Endothelial cell of umbilical vein (primary cell): ENCODE measurements at regions not wholly inside any gene's neighbourhood (a gene's known extent, or its start where the extent isn't known, plus 50 kb on each side); places are given as distances from the start of the nearest gene placed in this dataset.

ENCODE experiments used
- BruUV-seq: library from RNA; stranded (reverse); fragments of 400-500 nt; replicated peaks from 2 replicates; lab custom pipeline; 2021; lab: Mats Ljungman, UMichigan
- CTCF ChIA-PET: fragments of 300-600, 350-600 bp; sonication (Branson Sonifier 250); formaldehyde crosslinking; loops from one replicate; lab custom pipeline; 2021; ENCODE audit warnings: antibody characterized with exemption, inconsistent platforms; lab: Charles Lee
- POLR2A ChIA-PET: fragments of 300-600, 350-600 bp; sonication (Branson Sonifier 250); formaldehyde crosslinking; loops from one replicate; lab custom pipeline; 2021; ENCODE audit warnings: antibody characterized with exemption, inconsistent platforms; lab: Charles Lee
- DNase-seq: peaks from one replicate; pipeline ENCODE4 v3.0.0-alpha.2; 2011; ENCODE audit warnings: low read depth, low spot score
- FAIRE-seq: peaks from 2 replicates; lab custom pipeline; 2011; peaks lifted over from hg19 to GRCh38; lab: Jason Lieb, UNC
- H2AFZ ChIP-seq: 2 replicates; pipeline ENCODE4 v1.6.0; 2012; ENCODE audit warnings: low read depth, low read length, control low read depth, inconsistent platforms
- H3K27ac ChIP-seq: 2 replicates; pipeline ENCODE4 v1.5.1; 2011; ENCODE audit warnings: low read depth, mild to moderate bottlenecking, control low read depth, low read length, moderate library complexity; ENCODE audit not compliant: insufficient read depth
- H3K27me3 ChIP-seq, 2 experiments: 2 replicates each; pipeline versions ENCODE4 v1.6.0 to v1.6.1; 2011; ENCODE audit warnings: low read length in 2 of 2, mixed read lengths in 1 of 2; ENCODE audit not compliant: control insufficient read depth in 2 of 2, insufficient read depth in 2 of 2
- H3K36me3 ChIP-seq, 2 experiments: 2 replicates in 1 of 2; 3 replicates in 1 of 2; pipeline ENCODE4 v1.5.1; 2011; ENCODE audit warnings: low read length in 2 of 2, mild to moderate bottlenecking in 1 of 2, moderate library complexity in 1 of 2; ENCODE audit not compliant: control insufficient read depth in 2 of 2, insufficient read depth in 2 of 2; ENCODE audit errors: extremely low read depth in 1 of 2
- H3K4me1 ChIP-seq: 3 replicates; pipeline ENCODE4 v1.5.1; 2011; ENCODE audit warnings: mild to moderate bottlenecking, low read length; ENCODE audit not compliant: control insufficient read depth, insufficient read depth; ENCODE audit errors: extremely low read depth
- H3K4me2 ChIP-seq: 2 replicates; pipeline ENCODE4 v1.6.1; 2011; ENCODE audit warnings: low read length, control low read depth, mixed read lengths; ENCODE audit not compliant: insufficient read depth
- H3K4me3 ChIP-seq, 3 experiments: fragments of 200-600 bp in 1 of 3; sonication (generic), shearing (Covaris generic) in 1 of 3; replicated peaks in 1 of 3; 2 replicates each; pipeline ENCODE4 v1.5.1; 2011 to 2016; ENCODE audit warnings: control low read depth in 3 of 3, low read length in 3 of 3, mild to moderate bottlenecking in 2 of 3, inconsistent platforms in 1 of 3, low read depth in 1 of 3, moderate library complexity in 1 of 3; ENCODE audit not compliant: insufficient read depth in 1 of 3
- H3K79me2 ChIP-seq: 2 replicates; pipeline ENCODE4 v1.6.0; 2012; ENCODE audit warnings: low read length, inconsistent platforms; ENCODE audit not compliant: control insufficient read depth, insufficient read depth
- H3K9ac ChIP-seq: replicated peaks from 2 replicates; pipeline ENCODE3; 2011; ENCODE audit warnings: low read length, control low read depth; ENCODE audit not compliant: insufficient read depth; ENCODE audit errors: extremely low read depth
- H3K9me1 ChIP-seq: replicated peaks from 3 replicates; pipeline ENCODE4 v1.6.0; 2011; ENCODE audit warnings: mild to moderate bottlenecking, low read length; ENCODE audit not compliant: control insufficient read depth, insufficient read depth; ENCODE audit errors: extremely low read depth
- H3K9me3 ChIP-seq: replicated peaks from 2 replicates; pipeline ENCODE4 v1.5.1; 2012; ENCODE audit warnings: low read length, inconsistent platforms; ENCODE audit not compliant: control insufficient read depth, insufficient read depth
- H4K20me1 ChIP-seq: replicated peaks from 2 replicates; pipeline ENCODE3; 2011; ENCODE audit warnings: mild to moderate bottlenecking, low read length; ENCODE audit not compliant: control insufficient read depth, insufficient read depth; ENCODE audit errors: extremely low read depth
- EZH2 ChIP-seq: IDR thresholded peaks from 2 replicates; pipeline ENCODE4 v1.6.1; 2012; ENCODE audit warnings: borderline replicate concordance, low read depth, mild to moderate bottlenecking, moderate library complexity, low read length, inconsistent platforms; ENCODE audit not compliant: severe bottlenecking
- FOS ChIP-seq: IDR thresholded peaks from 2 replicates; pipeline ENCODE4 v1.6.1; 2011; ENCODE audit warnings: mild to moderate bottlenecking, low read length, moderate library complexity, borderline replicate concordance; ENCODE audit not compliant: insufficient read depth
- GATA2 ChIP-seq: IDR thresholded peaks from 2 replicates; pipeline ENCODE4 v1.7.0; 2011; ENCODE audit warnings: low read depth, mild to moderate bottlenecking, moderate library complexity, mixed read lengths, low read length; ENCODE audit not compliant: insufficient read length, insufficient read depth
- JUN ChIP-seq: IDR thresholded peaks from 2 replicates; pipeline ENCODE4 v1.6.1; 2011; ENCODE audit warnings: borderline replicate concordance, low read depth; ENCODE audit not compliant: insufficient read length, insufficient read depth
- MYC ChIP-seq: IDR thresholded peaks from one replicate; pipeline ENCODE4 v1.6.1; 2011; ENCODE audit warnings: mild to moderate bottlenecking, low read depth, low read length
- POLR2A ChIP-seq: IDR thresholded peaks from 2 replicates; pipeline ENCODE4 v1.6.1; 2012; ENCODE audit warnings: low read depth, mild to moderate bottlenecking, control low read depth, low read length
- POLR2AphosphoS5 ChIP-seq: IDR thresholded peaks from 2 replicates; pipeline ENCODE4 v1.6.1; 2012; ENCODE audit warnings: low read depth, mild to moderate bottlenecking, control low read depth, low read length, moderate library complexity; ENCODE audit not compliant: insufficient read depth
- dilution Hi-C: fragments of 300-500 bp; cut with MboI; formaldehyde crosslinking; loops from one replicate; pipeline ENCODE4 v1.15.0; 2019; ENCODE audit warnings: low sequenced_read_pairs; ENCODE audit not compliant: extremely low pct_ligation_motif_present
- intact Hi-C: fragments of 100-400 bp; cut with micrococcal nuclease; formaldehyde crosslinking; loops from one replicate; pipeline ENCODE4 v1.10.0; 2022
- TF ChIP-seq, protein P1 (sequence below), 2 donors: IDR thresholded peaks; 1 replicate in 1 of 2; 2 replicates in 1 of 2; pipeline ENCODE4 v1.5.1; 2011; ENCODE audit warnings: low read length in 2 of 2, mild to moderate bottlenecking in 2 of 2, moderate library complexity in 2 of 2, control low read depth in 1 of 2, inconsistent platforms in 1 of 2, low read depth in 1 of 2; ENCODE audit not compliant: insufficient read depth in 1 of 2; ENCODE audit errors: extremely low read depth in 1 of 2
- TF ChIP-seq, protein P2 (sequence below): IDR thresholded peaks from 2 replicates; pipeline ENCODE4 v1.6.1; 2011; ENCODE audit not compliant: insufficient read depth, insufficient read length

DNA sequence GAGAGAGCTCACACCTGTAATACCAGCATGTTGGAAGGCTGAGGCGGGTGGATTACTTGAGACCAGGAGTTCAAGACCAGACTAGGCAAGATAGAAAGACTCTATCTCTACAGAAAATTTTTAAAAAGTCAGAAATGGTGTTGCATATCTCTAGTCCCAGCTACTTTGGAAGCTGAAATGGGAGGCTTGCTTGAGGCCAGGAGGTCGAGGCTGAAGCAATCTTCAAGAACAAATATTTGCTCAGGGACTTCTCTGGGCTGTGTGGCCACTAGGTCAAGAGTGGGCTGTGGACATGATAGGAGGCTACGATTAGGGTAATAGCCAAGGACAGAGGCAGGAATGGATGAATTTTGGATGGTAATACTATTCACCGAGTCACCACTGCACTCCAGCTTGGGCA is 135.8 kb upstream of the PEG3 start:
- no peaks in the 10 kb centered on the region for H4K20me1 ChIP-seq
- no peaks in the 10 kb centered on the region for H3K27me3 ChIP-seq
- intact Hi-C loops, result no loop called here
- ChIA-PET CTCF (no interaction called here), POLR2A (no interaction called here)
- no peak overlapping the region for H3K27ac ChIP-seq
- no peak overlapping the region for H2AFZ ChIP-seq
- no peak overlapping the region for H3K9ac ChIP-seq
- TF ChIP-seq JUN, result no peak
- no peak for TF ChIP-seq EZH2
- FAIRE-seq, result no peak
- H3K4me1 ChIP-seq, result no peaks in the 10 kb centered on the region
- DNase-seq, result no peak
- no peak overlapping the region for H3K4me3 ChIP-seq
- no peaks in the 10 kb centered on the region for H3K9me1 ChIP-seq
- no peak overlapping the region for H3K4me2 ChIP-seq
- peaks cover 8% of the 10 kb centered on the region for H3K9me3 ChIP-seq
- no peaks in the 10 kb centered on the region for H3K36me3 ChIP-seq
- no peaks in the 10 kb centered on the region for H3K79me2 ChIP-seq
- dilution Hi-C loops, result no loop called here
- BruUV-seq, result no TSS peak

DNA sequence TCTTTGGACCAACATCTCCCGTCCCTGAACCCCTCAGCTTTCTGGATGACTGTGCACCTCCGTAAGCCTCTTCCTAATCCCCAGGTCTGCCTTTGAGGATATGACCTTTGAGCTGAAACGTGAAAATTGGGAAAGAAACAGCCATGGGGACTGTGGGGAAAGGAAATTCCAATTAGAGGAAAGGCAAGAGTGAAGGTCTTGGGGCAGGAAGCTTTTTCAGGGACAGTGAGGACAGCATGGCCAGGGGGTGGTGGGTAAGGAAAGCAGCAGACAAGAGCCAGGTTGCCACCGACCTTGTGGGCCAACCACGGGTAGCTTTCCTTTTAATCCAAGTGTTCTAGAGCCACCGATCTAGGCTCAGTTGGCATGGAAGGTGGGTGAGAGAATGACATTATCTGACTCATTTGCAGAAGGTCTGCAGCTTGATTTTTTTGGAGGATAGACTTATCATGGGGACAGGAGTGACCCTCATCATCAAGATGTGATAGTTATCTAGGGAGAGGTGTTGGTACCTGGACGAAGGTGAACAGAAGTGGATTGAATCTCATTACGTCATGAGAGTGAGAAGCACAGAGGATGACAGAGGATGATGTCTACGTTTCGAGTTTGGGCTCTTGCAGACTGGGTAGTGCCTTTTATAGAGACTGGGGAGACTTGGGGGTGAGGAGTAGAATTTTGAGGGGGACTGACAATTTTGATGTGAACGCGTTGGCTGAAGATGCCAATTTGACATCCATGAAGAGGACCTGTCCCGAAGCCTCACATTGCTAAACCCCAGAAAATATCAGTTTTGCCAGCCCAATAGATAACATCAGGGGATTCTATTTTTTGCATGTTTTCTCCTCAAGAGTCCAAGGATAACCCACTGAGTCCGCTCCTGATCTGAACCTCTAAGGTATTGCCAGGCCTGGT is 136.7 kb upstream of the PEG3 start:
- Histone ChIP-seq H3K4me3 (no peak overlapping the region), H3K9me3 (peaks cover 8% of the 10 kb centered on the region), H3K36me3 (no peaks in the 10 kb centered on the region), H3K9ac (no peak overlapping the region), H2AFZ (no peak overlapping the region), H4K20me1 (no peaks in the 10 kb centered on the region), H3K4me1 (no peaks in the 10 kb centered on the region), H3K4me2 (no peak overlapping the region), H3K9me1 (no peaks in the 10 kb centered on the region), H3K27me3 (no peaks in the 10 kb centered on the region), H3K79me2 (no peaks in the 10 kb centered on the region), H3K27ac (no peak overlapping the region)
- no peak for TF ChIP-seq POLR2AphosphoS5
- TF ChIP-seq, protein P1, sequence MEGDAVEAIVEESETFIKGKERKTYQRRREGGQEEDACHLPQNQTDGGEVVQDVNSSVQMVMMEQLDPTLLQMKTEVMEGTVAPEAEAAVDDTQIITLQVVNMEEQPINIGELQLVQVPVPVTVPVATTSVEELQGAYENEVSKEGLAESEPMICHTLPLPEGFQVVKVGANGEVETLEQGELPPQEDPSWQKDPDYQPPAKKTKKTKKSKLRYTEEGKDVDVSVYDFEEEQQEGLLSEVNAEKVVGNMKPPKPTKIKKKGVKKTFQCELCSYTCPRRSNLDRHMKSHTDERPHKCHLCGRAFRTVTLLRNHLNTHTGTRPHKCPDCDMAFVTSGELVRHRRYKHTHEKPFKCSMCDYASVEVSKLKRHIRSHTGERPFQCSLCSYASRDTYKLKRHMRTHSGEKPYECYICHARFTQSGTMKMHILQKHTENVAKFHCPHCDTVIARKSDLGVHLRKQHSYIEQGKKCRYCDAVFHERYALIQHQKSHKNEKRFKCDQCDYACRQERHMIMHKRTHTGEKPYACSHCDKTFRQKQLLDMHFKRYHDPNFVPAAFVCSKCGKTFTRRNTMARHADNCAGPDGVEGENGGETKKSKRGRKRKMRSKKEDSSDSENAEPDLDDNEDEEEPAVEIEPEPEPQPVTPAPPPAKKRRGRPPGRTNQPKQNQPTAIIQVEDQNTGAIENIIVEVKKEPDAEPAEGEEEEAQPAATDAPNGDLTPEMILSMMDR (IDR thresholded peaks at IDR 0.05; ENCODE audit: extremely low read depth in 1 of 2, insufficient read depth in 1 of 2, low read depth in 1 of 2, low read length in 2 of 2), result no peak
- no peak for TF ChIP-seq EZH2
- no peak for TF ChIP-seq MYC
- TF ChIP-seq JUN, result no peak
- no peak for TF ChIP-seq POLR2A
- no peak for TF ChIP-seq GATA2
- TF ChIP-seq FOS, result no peak
- TF ChIP-seq, protein P2, sequence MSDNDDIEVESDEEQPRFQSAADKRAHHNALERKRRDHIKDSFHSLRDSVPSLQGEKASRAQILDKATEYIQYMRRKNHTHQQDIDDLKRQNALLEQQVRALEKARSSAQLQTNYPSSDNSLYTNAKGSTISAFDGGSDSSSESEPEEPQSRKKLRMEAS, result no peak
- ChIA-PET POLR2A (no interaction called here), CTCF (no interaction called here)
- DNase-seq (no peak), FAIRE-seq (no peak)
- intact Hi-C loops (no loop called here), dilution Hi-C loops (no loop called here)
- no TSS peak for BruUV-seq
